GM12878 (cell line): ENCODE measurements at regions not wholly inside any gene's neighbourhood (a gene's known extent, or its start where the extent isn't known, plus 50 kb on each side); places are given as distances from the start of the nearest gene placed in this dataset.

Experiments used
- EP300 ChIP-seq, 2 experiments: fragments of 150-350 bp in 1 of 2; IDR thresholded peaks; 2 replicates each; pipeline ENCODE4 v1.6.1; 2011 to 2012; ENCODE audit warnings: low read depth in 2 of 2, low read length in 2 of 2, borderline replicate concordance in 1 of 2, improper control_type of control experiment in 1 of 2, inconsistent platforms in 1 of 2; ENCODE audit not compliant: control insufficient read depth in 1 of 2
- REST ChIP-seq: IDR thresholded peaks from 2 replicates; pipeline ENCODE4 v1.6.1; 2012; ENCODE audit warnings: mild to moderate bottlenecking, low read depth, low read length

DNA sequence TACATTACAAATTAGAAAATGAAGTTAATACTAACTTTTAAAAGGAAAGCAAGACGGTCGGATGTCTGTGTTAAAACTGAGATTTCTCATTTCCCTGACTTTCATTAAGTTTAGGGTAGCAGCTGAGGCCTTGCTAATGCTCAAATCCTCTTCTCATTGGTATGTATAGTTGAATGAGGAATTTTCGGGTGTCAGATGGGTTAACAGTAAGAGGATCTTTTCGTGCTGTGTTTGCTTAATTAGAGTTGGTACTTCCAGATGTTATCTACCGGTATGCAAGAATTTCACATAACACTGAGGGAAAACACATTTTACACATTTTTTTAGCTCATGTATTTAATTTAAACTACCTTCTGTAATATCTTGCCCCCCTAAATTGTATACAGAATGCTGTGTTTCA, 168.2 kb upstream of the CTNND2 start:
- TF ChIP-seq REST, result no peak
- no peak for TF ChIP-seq EP300 (IDR thresholded peaks at IDR 0.05; ENCODE audit: borderline replicate concordance in 1 of 2, control insufficient read depth in 1 of 2, low read depth in 2 of 2, low read length in 2 of 2)
